Activated CD8-positive, alpha-beta memory T cell treated with anti-CD3 and anti-CD28 coated beads, Interleukin-2, amount 50 U/mL, for 1 hour (primary cell): ENCODE measurements at regions not wholly inside any gene's neighbourhood (a gene's known extent, or its start where the extent isn't known, plus 50 kb on each side); places are given as distances from the start of the nearest gene placed in this dataset.
"Not testable (repeated sequence)": the region's sequence is repeated elsewhere in the genome, so short reads cannot be mapped to it uniquely, and the experiment has no call there.

Source experiments
- DNase-seq: peaks from one replicate; pipeline ENCODE4 v3.0.0-alpha.2; 2020; ENCODE audit errors: extremely low read depth

DNA sequence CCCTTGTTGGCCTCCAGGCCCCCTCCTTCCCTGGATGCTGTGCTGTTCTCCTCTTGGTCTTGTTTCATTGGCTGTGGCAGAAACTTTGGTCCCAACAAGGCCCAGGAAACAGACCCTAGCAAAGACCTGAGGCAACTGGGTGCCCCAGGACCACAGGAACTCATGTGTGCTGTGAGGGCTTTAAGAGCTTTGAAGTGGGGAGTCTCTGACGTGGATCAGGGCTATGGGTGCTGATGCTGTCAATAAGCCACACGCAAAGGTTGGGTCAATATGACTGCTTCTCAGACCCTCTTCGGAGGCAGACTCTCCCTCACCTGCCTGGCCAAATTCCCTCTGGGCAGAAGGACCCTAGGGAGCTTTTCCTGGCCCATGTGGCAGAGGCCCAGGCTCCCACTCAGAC lies 91.5 kb upstream of the MLN start:
- no peak for DNase-seq

DNA sequence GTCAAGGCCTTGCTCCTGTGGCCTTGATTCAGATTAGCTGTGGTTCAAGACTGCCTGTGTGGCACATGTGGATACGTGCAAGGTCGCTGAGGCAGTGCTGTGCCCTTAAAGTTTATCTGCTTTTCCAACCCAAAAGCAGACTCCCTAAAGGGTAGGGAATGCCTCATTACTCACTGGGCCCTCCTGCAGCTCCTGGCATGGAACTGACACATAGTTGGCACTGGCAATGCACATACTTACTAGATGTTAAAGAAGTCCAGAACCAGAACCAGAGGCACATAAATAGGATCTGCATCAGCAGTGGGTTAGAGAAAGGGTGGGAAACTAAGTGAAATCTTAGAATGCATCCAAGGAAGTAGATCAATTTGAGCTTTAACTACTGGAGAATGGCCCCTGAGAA lies 90.6 kb upstream of the MLN start:
- no peak for DNase-seq

DNA sequence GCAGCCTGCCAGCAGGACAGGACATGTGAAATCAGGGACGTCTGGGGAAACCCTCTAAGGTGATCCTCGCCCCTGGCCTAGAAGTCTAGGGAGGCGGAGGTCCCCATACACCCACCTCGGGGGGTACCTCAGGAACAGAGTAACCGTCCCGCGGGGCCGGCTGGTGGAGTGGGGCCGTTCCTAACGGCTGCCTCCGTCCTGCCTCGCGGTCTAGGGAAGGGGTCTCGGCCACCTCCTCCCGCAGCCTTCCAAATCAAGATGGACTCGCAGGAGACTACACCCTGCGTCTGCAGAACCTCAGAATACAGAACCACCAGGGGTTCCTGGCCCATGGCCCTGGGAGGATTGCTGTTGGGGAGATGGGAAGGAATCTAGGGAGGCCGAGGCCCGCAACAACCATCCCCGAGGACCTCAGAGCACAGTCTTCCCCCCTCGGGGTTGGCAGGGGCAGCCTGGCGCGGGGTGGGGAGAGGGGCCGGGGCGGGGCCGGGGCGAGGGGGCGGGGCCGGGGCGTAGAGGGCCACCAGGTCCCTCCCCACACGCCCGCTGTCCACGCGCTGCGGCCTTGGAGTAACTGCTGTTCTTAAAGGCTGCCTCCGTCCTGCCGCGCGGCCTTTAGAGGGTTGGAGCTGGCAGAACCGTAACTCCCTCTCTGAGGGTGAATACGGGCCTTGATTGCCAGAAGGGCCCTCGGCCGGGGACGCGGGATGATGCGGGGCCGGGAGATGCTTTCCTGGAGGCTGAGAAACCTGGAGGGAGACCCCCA lies 89.0 kb upstream of the MLN start:
- DNase-seq = no peak

DNA sequence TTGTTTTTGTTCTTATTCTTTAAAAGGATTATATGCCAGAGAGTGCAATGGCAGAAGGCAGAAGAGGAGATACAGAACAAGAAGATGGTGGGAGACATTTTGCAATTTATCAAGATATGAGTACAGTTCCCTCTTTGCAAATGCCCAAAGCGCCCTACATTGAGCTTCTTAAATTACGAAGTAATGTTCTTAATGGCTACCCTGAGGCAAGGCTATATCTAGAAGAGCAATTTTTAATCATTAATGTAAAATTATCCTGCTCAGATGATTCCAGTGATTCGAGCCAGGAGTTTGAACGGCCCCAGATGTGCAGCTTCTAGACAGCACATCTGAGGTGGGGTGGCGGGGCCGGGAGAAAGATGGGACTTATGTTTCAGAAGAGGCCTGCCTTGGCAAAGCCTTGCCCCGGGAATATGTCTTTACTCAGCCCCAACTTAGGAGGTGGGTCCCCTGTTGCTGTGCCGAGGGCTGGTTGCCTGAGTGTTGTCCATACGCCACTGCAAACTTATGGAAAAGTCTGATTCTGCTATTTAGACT lies 84.9 kb upstream of the MLN start:
- DNase-seq = no peak

DNA sequence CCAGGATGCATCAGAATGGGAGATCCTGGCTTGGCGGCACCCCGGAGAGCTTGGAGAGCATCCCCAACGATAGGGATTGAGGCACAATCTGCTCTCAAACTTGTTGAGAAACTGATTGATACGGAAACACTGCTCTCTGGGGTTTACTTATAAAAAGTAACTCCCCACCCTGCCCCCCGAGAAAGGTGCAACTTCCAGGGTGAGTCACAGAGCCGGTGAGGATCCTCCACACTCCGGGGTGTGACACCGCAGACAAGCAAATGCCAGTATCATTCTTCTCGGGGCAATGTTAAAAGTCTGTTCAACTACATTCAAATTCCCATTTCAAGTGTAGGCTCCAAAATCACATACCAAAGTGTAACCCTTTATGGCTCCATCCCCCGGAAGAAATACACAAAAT lies 84.4 kb upstream of the MLN start:
- DNase-seq = no peak

DNA sequence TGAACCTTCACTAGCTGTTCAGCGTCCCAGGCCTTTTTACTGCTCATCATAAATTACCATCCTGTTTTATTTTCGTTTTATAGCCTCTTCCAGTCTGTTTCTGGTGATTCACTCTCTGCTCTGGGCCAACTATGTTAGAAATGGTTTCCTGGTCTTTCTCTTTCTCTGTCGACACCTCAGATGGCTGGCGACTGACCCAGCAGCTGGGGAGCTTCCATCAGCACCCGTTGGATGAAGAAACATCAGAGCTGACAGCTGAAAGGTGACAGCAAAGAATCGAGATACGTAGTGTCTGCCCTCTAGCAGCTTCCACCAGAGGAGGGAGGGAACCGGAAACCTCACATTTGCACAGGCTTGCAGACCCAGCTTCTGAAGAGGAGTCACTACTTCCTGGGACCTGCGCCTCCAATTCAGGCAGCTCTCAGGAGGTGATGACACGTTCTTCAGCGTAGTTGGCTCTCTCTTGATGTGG lies 82.9 kb upstream of the MLN start:
- DNase-seq = no peak

- no peak for DNase-seq
These were observed 81.6 kb upstream of the MLN start for GRCh38 chr6:33885132-33886057.

GRCh38 chr6:33883621-33884020 lies 79.8 kb upstream of the MLN start:
- DNase-seq = not testable (repeated sequence)

DNA sequence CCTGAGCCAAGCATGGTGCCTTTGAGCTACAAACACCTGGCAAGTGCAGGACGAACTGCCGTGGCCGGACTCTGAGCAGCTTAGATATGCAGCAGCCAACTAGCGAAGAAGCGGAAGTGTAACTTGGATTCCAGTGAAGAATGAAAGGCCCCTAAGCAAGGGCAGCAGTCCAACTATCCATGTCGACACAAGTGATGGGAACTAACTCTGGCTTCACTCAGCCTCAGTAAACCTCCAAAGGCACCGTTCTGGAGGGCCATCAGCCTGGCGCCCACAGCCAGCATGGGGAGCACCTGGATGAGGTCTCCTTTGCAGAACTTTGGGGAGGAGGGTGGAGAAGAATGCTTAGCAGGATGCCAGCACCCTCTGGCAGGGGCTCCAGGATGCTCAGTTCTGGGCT lies 78.4 kb upstream of the MLN start:
- no peak for DNase-seq

DNA sequence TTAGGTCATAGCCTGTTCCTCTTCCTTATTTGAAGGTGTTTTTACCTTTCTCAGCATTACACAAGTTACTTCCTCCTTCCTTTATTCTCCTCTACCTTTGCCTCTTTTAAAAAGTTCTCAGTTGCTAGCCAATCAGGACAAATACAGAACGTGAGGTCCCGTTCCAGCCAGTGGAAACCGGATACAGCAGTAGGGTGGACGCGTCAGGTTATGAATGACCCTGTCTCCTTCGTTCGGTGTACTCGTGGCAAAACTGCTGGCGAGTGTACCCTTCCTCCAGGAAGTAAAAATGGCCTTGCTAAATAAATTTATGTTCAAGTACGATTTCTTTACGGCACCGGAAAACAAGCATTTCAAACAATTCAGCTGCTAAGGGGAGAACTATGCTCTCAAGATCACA lies 77.0 kb upstream of the MLN start:
- DNase-seq = no peak

DNA sequence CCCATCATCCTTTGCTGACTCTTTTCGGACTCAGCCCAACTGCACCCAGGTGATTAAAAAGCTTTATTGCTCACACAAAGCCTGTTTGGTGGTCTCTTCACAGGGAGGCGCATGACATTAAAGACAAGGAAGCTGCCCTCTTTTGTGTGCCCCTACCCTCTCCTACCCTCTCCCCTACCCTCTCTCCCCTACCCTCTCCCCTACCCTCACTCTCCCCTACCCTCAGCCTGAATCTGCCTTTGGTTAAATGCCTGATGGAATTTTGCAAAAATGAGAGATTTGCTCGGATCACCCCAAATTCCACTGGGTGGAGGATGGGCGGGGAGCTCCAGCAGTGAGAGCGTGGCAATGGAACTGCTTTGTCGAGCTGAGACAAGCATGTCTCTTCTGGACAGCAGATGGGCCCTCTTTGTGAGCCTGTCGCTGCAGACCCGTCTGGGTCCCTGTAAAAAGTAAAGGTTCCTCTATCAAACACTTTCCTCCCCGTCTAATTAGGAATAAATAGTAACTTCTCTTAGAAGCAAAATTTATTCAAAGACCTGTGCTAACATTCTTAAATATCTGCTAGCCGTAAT lies 76.4 kb upstream of the MLN start:
- no peak for DNase-seq

GRCh38 chr6:33878562-33878961 lies 74.8 kb upstream of the MLN start:
- DNase-seq = no peak

DNA sequence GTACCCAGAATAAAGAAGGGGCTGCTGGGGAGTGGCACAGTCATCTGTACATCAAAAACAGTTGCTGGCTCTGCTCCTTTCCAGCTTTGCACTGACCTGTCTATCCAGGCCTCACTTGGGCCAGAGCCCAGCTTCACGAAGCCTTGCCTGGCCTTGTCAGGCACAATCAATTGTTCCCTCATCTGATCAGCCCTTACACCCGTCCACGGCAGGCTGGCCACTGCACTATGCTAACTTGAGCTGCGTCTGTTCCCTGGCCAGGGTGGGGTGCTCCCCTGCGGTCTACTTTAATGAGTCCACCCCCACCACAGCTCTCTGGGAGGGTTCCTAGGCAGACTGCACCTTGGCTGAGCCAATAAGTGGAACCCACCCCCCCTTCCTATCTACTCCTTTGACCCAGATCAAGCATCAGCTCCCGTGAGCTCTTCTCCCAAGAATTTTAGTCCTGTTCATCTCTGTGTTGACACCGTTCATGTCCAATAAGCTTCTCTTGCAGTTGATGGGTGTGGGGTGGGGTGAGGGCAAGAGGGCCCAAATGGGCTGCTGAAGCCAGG lies 74.3 kb upstream of the MLN start:
- DNase-seq = no peak

GRCh38 chr6:33875696-33876095 lies 71.9 kb upstream of the MLN start:
- DNase-seq = no peak

DNA sequence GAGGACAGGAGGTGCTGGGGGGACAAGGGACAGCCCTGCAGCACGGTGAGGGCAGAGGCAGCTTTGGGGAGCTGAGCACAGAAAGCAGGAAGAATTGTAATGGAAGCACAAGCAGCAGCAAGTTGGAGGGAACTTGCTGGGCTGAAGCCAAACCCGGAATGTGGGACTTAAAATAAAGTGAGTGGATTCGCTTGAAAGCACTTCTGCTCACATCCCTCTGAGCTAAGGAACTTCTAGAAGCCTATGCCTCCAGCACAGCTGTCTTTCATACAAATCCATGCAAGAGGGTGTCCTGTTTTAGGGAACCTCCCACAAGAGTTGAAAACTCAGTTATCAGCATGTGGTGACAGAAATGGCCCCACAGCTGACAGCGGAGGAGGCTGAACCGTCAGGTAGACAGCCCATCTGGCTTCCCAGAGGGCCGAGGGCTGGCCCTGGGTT lies 71.4 kb upstream of the MLN start:
- DNase-seq = no peak

GRCh38 chr6:33874136-33874760 lies 70.4 kb upstream of the MLN start:
- no peak for DNase-seq

DNA sequence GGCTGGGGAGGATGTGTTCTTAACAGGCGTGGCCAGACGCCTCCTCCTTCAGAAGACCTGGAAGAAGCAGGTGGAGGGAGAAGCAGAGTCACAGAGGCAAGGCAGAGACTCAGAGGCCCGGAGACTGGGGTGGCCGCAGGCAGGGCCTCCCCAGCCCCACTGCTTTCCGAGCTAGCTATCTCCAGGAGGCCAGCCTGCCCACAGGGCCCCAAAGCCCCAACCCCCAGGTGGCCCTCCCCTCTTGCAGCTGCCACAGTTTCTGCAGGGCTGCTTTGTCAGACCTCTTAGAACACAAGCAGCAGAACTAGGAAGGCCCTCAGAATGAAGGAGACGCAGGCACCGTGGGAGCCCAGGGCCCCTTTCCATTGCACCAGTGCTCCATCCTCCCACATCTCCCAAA lies 69.0 kb upstream of the MLN start:
- DNase-seq = no peak

GRCh38 chr6:33869826-33870423 lies 66.1 kb upstream of the MLN start:
- DNase-seq = no peak

GRCh38 chr6:33869121-33869520 lies 65.3 kb upstream of the MLN start:
- no peak for DNase-seq

- DNase-seq = no peak
These were observed 64.3 kb upstream of the MLN start for GRCh38 chr6:33868141-33868540.

GRCh38 chr6:33865478-33866077 lies 61.8 kb upstream of the MLN start:
- DNase-seq = no peak
